Omental fat pad (tissue), 3 donors: ENCODE measurements at regions not wholly inside any gene's neighbourhood (a gene's known extent, or its start where the extent isn't known, plus 50 kb on each side); places are given as distances from the start of the nearest gene placed in this dataset.

Source experiments
- ATAC-seq: fragments of 150-250 bp; one replicate; pipeline ENCODE4 v1.9.1; 2016; ENCODE audit warnings: mild to moderate bottlenecking, moderate library complexity; ENCODE audit not compliant: low FRiP score
- DNase-seq: peaks from one replicate; pipeline ENCODE4 v3.0.0-alpha.2; 2019; ENCODE audit warnings: low spot score
- TF ChIP-seq, protein P1 (sequence below), 3 donors: fragments of 450-650 bp; IDR thresholded peaks; one replicate each; pipeline ENCODE4 v1.5.1; 2016 to 2017; ENCODE audit warnings: antibody characterized with exemption in 3 of 3, mild to moderate bottlenecking in 3 of 3, moderate library complexity in 2 of 3

DNA sequence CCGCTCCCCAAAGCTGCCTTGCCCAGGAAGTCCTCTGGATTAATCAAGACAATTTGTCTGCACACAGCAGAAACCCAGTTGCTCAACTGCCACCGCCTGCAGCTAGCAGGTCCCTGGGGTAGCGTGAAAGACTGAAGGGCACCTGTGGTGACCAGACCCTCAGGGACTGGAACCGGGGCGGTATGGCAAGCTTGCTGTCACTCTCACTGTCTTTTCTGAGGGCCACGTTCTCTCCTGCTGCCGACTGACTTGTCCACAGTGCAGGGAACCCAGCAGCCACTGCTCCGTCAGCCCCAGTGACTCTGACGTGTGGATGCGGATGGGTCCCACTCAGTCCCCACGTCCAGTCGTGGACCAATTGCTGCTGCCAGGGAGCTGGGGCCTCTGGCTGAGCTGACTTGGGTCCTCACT is 72.8 kb upstream of the PMEPA1 start:
- no peak for DNase-seq
- no peak for ATAC-seq
- TF ChIP-seq, protein P1, sequence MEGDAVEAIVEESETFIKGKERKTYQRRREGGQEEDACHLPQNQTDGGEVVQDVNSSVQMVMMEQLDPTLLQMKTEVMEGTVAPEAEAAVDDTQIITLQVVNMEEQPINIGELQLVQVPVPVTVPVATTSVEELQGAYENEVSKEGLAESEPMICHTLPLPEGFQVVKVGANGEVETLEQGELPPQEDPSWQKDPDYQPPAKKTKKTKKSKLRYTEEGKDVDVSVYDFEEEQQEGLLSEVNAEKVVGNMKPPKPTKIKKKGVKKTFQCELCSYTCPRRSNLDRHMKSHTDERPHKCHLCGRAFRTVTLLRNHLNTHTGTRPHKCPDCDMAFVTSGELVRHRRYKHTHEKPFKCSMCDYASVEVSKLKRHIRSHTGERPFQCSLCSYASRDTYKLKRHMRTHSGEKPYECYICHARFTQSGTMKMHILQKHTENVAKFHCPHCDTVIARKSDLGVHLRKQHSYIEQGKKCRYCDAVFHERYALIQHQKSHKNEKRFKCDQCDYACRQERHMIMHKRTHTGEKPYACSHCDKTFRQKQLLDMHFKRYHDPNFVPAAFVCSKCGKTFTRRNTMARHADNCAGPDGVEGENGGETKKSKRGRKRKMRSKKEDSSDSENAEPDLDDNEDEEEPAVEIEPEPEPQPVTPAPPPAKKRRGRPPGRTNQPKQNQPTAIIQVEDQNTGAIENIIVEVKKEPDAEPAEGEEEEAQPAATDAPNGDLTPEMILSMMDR (IDR thresholded peaks at IDR 0.05): no peak

DNA sequence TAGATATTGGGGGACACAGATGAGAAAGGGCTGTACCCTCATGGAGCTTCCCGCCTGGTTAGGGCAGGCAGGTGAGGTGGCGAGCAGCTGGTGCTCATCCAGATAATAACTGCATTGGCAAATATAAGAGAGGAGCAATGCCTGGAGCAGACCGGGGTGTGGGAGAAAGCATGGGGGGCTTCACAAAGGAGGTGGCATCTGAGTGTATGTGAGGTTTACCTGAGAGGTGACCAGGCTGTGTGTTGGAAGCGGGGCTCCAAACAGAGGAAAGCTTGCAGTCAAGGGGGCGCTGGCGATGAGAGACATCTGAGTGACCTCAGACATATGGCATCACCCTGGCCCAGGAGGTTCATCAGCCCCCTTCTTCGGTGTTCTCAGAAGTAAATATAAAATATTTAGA is 72.1 kb upstream of the PMEPA1 start:
- ATAC-seq (no peak), DNase-seq (no peak)
- TF ChIP-seq, protein P1 (IDR thresholded peaks at IDR 0.05): no peak

DNA sequence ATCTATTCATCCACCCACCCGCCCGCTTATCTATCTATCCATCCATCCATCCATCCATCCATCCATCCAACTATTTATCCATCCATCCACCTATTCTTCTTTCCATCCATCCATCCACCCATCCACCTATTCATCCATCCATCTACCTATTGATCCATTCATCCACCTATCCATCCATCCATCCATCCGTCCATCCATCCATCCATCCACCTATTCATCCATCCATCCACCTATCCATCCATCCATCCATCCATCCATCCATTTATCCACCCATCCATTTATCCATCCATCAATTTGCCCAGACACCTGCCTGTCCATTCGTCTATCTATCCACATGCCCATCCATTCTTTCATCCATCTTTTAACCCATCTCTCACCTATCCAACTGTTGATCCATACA is 71.1 kb upstream of the PMEPA1 start:
- DNase-seq: no peak
- TF ChIP-seq, protein P1 (IDR thresholded peaks at IDR 0.05): no peak
- no peak for ATAC-seq

DNA sequence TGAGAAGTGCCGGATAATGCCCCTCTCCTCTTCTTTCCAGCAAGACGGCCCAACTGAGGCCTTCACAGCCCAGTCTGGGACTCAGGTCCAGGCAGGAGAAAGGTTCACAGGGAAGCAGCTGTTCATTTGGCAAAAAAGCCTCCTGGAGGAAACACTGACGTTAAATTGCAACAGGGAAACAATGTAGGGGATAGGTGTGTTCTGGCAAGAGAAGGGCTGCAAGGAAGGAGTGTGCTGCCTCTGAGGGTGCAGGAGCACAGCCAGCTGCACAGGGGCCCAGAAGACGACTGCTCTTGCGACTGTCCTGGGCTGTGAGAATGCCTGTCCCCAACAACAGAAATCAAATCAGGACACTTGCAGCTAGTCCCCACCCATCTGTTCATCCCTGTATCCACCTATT is 70.6 kb upstream of the PMEPA1 start:
- TF ChIP-seq, protein P1 (IDR thresholded peaks at IDR 0.05): no peak
- DNase-seq (no peak), ATAC-seq (no peak)

DNA sequence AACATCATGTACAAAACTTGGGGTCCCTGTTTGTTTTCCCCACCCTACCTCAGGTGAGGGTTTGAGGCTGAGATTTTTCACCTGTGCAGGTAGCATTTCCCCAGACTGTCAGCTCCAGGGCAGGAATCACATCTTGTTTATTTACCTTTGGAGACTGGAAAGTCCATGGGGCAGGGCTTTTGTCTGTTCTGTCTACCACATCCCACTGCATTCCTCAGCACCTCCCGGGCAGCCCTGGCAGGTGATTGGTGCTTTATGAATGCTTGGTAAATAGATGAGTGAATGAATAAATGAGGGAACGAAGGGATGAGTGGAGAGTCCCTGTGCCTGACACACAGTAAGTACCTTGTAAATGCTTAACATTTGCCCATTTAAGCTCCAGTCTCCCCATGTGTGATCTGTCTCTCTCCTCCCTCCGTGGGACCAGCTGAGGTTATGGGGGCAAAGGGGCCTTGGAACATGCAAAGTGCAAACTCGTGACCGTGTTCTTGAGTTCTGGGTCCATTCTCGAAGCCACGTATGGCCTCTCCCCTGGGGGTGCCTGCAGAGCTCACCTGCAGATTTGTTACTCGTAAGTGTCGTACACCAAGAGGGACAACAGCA is 69.7 kb upstream of the PMEPA1 start:
- ATAC-seq (no peak), DNase-seq (no peak)
- TF ChIP-seq, protein P1 (IDR thresholded peaks at IDR 0.05): no peak

DNA sequence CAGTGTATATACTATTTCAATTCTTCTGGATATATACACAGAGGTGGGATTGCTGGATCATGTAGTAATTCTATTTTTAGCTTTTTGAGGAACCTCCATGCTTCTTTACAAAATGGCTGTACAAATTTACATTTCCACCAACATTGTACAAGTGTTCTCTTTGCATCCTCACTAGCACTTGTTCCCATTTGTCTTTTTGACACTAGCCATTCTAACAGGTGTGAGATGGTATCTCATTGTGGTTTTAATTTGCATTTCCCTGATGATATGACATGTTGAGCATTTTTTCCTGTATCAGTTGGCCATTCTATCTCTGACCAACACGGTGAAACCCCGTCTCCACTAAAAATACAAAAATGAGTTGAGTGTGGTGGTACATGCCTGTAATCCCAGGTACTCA is 68.1 kb upstream of the PMEPA1 start:
- ATAC-seq (no peak), DNase-seq (no peak)
- TF ChIP-seq, protein P1 (IDR thresholded peaks at IDR 0.05): no peak

DNA sequence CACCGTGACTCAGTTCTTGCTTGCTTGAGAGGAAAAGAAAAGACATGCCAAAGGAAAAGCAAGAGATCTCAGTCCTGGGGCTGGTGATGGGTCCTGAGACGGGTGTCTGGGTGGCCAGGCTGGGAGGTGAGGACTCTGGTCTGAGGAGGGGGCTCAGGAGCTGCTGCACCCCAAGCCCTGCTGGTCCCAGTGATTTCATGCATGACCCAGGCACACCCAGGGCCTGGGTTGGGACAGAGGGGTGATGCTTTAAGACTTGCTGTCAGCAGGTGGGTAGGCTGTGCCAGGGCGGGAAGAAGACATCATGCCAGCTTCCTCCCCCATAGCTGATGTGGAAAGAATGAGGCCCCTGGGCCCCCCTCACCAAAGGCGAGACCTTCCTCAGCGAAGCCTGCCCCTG is 65.1 kb upstream of the PMEPA1 start:
- ATAC-seq (no peak), DNase-seq (no peak)
- TF ChIP-seq, protein P1 (IDR thresholded peaks at IDR 0.05): no peak
